GM18909 (cell line): ENCODE measurements at regions not wholly inside any gene's neighbourhood (a gene's known extent, or its start where the extent isn't known, plus 50 kb on each side); places are given as distances from the start of the nearest gene placed in this dataset.

ENCODE experiments used
- ATAC-seq: cut with Tn5 transposase; IDR thresholded peaks from one replicate; pipeline ENCODE4 v1.9.1; 2021; ENCODE audit warnings: mild to moderate bottlenecking; ENCODE audit not compliant: unreplicated experiment, poor library complexity

DNA sequence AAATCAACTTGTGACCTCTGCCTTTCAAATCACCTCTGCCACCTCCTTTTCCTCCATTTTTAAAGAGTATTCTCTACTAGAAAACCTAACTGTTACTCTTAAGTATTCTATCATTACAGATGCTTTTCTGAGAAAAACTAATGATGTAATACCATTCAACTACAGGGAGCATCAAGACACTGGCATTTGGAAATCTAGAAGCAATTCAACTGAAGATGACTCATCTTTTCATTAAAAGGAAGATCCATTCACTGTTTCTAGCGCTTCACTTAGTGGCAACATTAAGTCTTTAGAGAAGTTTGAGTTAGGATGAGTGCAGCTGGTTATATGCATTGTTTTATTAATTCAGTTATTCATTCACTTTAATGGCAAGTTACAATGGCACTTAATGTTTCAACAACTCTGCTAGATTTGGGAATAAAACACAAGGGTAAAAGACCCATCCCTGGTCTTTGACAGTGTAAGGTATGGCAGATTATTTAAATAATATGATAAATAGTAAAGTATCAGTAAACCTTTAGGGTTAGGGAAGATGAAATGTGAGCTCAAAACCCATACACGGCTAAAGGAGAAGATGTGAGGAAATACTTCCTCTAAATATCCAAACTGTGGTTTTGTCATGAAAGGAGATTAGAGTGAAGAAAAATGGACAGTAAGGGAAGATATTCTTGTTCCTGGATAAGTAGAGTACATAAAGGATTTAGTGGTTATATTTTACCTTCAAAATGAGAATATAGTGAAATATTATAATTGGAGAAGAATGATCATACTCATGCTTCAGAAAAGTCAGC is 61.7 kb downstream of the KCNJ2 start:
- no peak for ATAC-seq

- no peak for ATAC-seq
Measured at GRCh38 chr17:70232466-70232865, 63.1 kb downstream of the KCNJ2 start.

DNA sequence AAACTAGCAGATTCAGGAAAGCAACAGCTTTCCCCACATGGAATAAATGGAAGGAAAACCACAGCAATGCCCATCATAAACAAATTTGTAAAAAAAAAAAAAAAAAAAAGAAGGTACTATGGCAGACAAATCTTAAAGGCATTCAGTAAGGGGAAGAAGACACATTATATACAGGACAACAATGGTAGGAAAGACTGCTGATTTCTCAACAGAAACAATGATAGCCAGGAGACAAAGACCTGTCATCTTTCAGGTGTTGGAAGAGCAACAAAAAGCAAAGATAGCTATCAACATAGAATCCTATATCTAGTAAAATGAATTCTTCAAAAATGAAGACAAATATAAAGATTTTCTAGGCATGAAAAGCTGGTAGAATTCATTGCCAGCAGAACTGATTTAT is 65.9 kb downstream of the KCNJ2 start:
- no peak for ATAC-seq

DNA sequence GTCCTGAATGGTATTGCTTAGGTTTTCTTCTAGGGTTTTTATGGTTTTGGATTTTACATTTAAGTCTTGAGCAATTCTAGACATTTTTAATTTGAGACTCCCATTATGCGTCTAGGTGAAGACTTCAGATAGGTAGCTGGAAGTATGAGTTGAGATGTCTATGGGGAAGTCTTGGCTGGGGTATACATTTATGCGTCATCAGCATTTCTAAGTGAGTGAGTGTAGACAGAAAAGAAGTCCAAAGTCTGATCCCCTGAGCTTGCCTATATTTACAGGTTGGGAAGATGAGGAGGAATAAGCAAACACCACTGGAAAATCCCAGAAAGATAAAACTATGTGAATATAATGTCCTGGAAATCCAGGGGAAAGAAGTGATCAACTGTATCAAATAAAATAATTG is 68.9 kb downstream of the KCNJ2 start:
- no peak for ATAC-seq

DNA sequence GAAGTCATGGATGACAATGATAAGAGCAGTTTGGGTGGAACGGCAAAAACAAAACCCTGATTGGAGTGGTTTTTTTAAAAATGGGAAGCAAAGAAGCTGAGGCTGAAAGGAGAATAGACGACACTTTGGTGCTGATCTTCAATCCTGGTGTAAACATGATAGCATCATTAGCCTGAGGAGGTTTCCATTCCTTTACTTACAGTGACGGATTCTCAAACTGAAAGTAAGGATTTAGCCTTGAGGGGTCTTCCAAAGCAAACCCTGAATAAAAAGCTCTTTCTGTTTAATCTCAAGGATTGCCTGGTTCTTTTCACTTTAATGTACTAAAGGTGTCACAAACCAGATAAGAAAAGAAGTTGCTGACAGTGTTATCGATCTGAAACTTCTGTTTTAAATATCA is 69.3 kb downstream of the KCNJ2 start:
- no peak for ATAC-seq

- ATAC-seq, result no peak
Measured at GRCh38 chr17:70239391-70239826, 70.1 kb downstream of the KCNJ2 start.

- no peak for ATAC-seq
Measured at GRCh38 chr17:70241071-70241470, 71.7 kb downstream of the KCNJ2 start.

DNA sequence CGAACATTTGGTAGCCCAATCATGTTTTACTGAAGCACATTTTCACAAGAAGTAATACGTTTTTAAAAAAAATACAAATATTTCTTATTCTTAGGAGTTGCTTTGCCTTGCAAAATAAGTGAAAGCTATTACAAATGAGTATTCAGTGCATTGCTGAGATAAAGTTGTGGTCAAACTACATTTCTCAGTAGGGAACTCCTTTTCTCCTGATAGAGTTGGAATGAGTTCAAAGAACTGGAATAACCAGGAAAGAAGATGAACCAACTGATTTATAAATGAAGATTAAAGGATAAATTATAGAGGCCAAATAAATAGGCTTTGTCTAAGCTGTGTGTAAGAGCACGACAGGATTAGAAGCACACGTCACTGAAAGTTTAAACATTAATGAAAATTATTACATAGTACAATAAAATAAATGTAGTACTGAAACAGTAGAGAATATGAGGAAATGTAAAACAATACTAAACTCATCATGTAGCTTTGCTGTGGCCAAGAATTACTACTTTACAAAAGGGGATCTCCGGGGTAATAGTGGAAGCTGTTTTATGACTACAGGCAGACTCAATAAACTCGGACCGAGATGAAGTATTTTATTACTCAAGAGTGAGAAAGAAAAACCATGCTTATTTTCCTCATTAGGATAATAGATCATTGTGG is 73.6 kb downstream of the KCNJ2 start:
- ATAC-seq, result no peak

GRCh38 chr17:70251706-70252105 is 82.4 kb downstream of the KCNJ2 start:
- ATAC-seq, result no peak

DNA sequence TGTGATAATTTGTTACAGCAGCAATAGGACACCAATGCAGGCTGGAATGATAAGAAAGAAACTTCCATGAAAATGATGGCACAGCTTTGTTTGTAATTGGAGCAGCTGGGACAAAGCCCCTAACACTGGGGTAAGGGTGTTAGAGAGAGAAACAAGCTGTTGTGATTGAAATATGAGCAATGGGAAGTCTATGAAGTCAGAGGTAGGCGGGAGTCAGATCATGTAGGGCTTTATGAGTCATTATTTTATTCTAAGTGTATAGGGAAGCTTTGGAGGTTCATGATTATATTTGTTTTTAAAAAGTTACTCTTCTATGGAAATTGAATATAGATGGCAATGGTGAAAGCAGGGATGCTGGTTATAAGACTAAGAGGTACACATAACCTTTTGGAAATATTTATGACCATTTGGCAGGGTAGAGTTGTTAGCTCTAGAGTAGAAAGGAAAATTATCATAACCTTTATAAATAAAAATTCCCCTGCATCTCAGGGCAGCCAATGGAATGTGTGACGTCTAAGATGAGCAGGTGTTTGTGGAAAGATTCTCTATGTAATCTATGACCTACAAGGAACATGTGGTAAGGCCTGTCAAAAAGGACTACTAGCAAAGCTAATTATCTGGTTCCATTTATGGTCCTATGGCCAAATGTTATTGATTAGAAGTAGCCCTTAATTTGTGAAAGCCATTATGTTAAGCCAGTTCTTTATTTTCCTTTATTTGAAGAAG is 85.6 kb downstream of the KCNJ2 start:
- ATAC-seq, result no peak

DNA sequence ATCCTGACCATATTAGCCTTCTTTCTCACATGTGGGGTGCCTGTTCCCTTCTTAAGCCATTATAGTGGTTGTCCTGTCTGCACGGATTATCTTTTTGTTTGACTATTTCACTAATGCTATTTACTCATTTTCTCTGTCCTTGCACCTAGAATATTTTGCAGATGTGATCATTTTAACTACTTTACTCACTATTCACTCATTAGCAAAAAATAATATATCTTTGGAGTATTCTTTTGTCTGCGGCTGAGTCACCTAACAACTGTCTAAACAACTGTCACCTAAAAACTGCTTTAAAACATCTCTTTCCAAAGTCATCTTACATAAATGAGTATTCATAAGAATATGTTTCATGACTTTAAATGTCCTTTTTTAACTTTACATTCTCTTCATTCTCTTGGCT is 87.4 kb downstream of the KCNJ2 start:
- ATAC-seq, result no peak

DNA sequence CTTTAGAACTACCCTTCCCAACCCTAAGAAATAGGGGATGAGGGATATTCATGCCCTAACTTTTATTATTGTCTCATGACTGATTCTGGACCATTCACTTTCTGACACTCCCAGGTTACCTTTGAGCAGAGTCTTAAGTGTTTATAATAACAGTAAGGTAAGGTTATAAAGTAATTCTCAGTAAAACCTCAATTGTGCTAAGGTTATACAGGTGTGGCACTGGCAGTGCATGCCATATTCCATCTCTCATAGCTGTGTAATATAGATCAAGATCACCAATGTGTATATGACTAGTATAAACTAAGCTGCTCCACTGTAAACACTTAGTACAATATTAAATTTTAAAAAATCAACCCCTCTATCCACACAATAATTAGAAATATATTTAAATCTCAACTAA is 89.1 kb downstream of the KCNJ2 start:
- no peak for ATAC-seq

DNA sequence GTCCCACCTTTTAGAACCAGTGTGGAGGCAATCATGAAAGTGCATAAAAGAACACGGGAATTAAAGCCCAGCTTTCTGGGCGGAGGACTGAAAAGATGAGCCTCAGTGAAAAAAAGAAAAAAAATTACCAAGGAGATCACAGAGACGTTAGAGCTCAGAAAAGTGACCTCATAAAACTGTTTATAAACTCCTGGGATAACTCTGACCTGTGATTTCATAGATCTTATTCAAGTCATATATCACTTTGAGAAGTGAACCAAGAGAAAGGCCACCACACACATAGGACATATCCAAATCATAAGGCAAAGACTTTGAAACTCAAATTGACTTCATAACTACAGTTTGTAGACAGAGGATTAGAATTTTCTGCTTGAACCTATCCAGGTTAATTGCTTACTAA is 90.1 kb downstream of the KCNJ2 start:
- ATAC-seq, result no peak

DNA sequence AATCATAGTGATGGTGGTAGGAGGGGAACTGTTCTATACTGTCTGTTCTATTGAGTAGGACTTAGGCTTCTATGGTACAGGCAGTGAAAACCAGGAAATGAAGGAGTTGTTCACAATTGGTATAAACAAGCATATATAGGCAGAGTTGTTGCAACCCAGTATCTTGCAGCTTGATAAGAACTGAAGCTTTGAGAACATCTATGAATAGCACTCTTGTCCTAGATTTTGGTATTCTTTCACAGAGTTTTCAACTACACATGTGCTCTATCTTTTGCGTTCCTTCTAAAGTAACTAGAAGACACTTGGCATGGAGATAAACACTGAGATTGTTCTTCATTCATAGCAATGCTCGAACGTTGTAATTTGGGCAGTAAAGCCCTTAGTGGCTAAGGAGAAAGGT is 91.8 kb downstream of the KCNJ2 start:
- ATAC-seq, result no peak

- ATAC-seq, result no peak
Measured at GRCh38 chr17:70265471-70265870, 96.1 kb downstream of the KCNJ2 start.

DNA sequence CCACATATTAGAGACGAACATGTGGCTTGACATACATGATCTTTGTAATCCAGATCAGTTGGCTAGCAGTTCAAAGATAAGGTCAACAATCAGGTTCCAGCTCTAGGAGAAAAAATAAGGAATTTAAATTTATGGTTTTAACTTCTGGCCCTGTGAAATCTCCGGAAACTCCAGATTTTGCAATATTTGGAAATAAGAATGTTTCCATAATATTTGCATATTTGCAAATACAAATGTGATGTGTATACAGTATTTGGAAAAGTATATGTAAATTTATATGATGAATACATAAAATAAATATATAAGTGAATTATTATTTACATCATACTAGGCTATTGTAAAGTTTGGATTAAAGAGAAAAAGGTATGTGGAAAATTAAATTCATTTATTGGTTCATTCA is 97.1 kb downstream of the KCNJ2 start:
- no peak for ATAC-seq

DNA sequence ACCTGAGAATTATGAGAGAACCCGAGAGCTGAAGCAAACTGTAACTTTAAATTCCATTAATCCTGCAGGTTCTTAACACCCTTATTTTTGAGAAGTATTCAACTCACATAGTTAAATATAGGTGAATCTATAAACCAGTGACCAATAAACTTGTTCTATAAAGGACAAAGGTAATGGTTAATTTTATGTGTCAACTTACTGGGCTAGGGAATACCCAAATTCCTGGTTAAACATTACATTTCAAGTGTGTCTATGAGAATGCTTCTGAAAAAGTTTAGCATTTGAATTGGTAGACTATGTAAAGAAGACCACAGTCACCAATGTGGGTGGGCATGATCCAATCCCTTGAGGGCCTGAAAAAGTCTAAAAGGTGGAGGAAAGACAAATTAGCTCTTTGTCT is 99.1 kb downstream of the KCNJ2 start:
- ATAC-seq, result no peak

DNA sequence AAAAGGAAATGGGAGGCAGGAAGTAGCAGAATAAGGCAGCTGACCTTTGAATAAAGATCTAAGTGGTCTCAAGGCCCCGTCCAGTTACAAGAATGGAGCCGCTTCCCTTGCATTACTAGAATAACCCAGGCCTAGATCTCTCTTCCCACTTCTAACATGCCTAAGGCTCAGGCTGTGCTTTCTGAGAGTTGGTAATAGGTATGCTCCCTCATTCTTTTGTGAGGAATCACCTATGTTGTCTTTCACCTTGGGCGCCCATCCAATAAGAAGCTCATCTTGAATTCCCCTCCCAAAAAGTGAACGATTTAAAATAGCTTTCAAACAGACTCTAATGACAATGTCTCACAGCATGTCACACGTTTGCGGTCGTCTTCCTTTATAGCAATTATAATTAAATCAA is 101.2 kb downstream of the KCNJ2 start:
- ATAC-seq, result no peak

DNA sequence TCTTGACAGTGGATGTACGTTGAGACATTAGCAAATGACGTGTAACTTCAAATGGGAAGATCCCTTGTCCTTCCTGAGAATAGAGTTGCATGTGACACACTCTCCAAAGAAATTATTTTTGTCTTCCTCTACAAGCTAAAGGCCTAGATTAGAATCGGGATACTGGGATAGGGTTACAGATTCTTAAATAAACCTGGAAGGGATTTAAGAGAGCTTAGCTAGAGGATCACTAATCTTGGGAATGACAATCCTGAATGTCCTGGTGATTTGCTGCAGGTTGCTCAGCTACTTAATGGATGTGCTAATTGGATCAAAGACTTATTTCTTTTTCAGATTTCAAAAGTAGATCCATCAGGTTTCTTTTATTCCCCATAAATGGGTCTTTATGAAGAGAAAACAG is 101.9 kb downstream of the KCNJ2 start:
- no peak for ATAC-seq

DNA sequence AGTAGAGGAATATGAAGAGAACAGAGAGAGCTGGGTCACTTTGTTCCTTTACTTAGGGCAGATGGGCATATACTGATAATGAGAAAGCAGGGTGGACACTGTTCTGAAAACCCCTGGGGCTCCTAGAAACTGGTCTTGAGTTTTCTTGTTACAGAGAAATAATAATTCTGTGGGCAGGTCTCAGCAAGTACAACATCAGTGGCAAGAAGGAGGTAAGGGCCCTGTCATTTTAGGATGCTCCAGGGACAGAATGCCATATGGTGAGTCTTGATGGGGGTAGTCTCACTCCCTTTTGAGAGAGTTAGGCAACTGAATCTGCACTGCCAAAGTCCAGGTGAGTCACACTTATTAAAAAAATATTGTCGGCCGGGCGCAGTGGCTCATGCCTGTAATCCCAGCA is 102.3 kb downstream of the KCNJ2 start:
- no peak for ATAC-seq

DNA sequence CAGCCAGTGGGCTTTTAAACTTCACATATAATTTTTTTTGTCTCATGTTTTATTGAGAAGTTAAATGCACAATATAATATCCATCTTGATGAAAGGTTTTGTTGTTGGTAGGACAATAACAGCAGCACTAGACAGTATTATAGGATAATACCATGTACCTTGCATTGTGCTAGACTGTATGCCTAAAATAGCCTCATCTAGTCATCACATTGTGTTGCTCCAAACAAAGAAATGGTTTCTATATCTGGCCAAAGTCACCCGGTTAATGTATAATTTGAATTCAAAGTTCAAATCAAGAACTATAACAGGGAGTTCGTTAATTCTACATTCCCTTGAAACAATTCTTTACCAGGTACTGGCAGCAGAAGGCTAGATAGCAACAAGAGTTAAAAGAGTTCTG is 104.9 kb downstream of the KCNJ2 start:
- ATAC-seq, result no peak
